GM18519 (cell line): ENCODE measurements at regions not wholly inside any gene's neighbourhood (a gene's known extent, or its start where the extent isn't known, plus 50 kb on each side); places are given as distances from the start of the nearest gene placed in this dataset.
"Not testable (repeated sequence)": the region's sequence is repeated elsewhere in the genome, so short reads cannot be mapped to it uniquely, and the experiment has no call there.

ENCODE experiments used
- ATAC-seq: cut with Tn5 transposase; IDR thresholded peaks from one replicate; pipeline ENCODE4 v1.9.1; 2021; ENCODE audit warnings: mild to moderate bottlenecking, moderate library complexity; ENCODE audit not compliant: unreplicated experiment, low FRiP score

DNA sequence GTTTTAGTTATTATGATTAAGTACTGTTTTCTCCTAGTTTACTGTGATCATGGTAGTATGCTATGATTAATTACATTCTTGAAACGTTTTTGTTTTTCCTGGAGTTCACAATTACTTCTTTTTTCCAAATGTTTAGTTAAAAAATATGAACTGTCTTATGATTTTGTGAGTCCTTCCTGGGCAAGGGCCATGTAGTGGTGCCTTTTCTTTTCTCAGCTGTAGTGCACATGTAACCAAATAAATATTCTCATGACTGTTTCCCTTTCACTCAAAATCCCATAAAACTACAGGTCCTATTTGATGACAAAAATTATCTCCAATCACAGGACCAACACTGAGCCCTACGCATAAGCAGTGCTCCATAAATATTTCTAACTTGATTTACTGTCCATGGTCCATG, 118.9 kb upstream of the EGR2 start:
- no peak for ATAC-seq

DNA sequence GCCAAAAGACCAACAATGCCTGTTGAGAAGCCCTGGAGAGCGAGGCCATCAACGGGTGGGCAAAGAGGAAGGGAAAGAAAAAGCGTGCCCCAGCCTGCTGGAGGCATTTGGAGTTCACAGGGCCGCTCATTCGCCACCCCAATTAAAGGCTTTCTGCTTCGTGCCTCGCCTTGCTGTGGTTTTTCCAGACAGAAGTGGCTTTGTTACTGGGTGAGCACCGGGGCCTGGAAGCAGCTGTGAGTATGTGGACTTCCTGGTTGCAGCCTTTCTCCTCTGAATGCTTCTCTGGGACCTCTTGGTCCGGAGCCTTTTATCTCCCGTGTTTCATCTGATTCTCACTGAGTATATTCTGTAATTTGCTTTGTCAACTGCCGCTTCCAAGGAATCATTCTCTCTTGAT, 118.1 kb upstream of the EGR2 start:
- ATAC-seq, result no peak

DNA sequence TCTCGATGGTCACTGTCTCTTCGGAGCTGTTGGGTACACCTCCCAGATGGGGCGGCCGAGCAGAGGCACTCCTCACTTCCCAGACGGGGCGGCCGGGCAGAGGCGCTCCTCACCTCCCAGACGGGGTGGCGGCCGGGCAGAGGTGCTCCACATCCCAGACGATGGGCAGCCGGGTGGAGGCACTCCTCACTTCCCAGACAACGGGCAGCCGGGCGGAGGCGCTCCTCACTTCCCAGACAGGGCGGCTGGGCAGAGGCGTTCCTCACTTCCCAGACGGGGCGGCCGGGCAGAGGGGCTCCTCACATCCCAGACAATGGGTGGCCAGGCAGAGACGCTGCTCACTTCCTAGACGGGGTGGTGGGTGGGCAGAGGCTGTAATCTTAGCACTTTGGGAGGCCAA, 112.6 kb upstream of the EGR2 start:
- ATAC-seq, result not testable (repeated sequence)

DNA sequence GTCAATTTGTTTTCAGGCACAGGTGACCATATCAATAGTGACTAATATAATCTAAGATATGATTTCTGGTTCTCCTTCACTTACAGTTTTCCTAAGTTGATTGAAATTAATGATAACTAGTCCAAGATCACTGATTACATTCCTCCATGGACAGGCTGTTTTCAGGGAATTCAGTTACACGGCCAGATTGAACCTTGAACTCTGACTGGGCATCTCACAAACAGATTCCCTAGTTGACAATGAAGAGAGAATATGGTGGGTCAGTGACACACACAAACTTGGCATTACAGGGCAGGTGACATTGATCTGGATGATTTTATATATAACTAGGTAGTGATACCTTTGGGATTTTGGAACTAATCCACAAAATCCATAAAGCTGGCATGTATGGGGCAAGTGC, 110.2 kb upstream of the EGR2 start:
- no peak for ATAC-seq

DNA sequence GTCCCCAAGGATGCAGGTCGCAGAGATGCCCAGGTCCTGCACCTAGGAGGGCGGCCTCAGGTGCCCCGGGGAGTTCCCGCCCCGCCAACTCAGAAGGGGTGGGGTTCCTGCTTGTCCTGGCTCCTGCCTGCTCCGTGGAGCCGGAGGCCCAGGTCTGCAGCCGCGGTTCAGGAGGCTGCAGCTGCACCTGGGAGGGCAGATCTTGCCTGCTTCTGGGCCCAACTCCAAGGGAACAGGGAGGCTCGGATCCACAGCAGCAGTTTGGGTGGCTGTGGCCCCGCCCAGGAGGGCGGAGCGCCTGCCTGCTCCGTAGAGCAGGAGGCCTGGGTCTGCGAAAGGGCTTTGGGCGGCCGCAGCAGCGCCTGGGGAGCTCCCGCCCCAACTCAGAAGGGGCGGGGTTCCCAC, 108.2 kb upstream of the EGR2 start:
- ATAC-seq, result no peak

DNA sequence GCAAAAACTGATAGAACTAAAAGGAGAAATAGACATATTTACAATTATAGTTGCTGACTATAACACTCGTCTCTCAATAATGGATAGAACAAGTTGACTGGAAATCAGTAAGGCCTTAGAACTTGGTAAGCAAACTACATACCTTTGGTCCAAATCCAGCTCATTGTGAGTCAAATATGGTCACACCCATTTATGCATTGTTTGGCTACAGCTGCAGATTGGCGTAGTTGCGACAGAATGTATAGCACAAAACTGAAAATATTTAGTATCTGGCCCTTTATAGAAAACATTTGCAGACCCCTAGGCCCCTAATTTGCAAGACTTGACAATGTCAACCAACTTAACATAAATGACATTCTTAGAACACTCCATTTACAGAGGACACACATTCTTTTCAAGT, 103.6 kb upstream of the EGR2 start:
- ATAC-seq, result no peak

DNA sequence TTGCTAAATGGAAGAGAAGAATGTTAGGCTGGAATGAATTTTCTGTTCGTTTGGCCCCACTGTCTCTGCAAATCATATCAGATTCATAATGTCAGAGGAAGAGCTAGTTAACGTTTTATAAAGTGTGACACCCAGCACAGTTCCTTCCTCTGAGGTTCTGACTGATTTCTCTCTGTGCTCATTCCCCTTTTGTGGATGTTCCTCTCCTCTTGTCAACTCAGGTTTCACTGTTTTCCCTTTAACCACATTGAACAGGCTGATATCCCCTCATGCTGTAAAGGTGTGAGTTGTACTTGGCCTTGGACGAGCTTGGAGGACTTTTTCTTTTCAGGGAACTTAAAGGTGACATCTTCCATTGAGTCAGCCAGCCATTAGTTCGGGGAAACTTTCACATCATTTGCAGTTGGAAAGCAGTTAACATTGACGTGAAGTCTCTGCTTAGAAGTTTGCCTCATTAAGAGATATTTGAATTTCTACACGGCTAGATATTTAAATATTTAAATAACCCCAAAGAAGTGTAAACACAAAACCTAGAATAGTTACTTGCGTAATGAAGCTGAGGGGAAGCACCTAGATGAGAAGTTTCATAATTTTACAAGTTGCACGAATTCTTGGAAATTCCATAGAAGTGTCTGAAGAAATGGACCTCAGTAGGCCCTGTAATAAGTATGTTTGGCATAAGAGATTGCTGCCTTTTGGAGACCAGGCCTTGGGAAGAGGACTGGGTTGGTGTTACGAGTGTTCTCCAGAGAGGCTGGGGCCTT, 101.5 kb upstream of the EGR2 start:
- no peak for ATAC-seq

DNA sequence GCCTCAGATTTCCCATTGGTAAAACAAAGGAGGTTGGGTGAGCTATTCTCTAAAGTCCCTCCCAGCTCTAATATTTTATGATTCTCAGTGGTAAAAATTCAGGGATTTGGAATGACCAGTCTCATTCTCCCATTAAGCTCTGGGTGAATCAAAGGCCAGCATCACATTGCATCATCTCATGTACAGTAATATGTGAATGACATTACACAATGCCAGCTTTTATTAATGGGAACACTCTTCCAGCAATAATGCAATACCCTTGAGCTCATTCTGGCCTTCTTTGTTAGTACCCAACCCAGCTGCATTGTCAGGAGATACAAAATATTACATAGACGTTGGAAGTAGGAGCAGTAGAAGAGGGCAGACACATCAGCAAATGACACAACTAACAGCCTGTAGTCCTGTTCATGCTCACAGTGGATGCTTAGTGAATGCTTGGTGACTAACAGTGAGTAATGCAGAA, 100.0 kb upstream of the EGR2 start:
- ATAC-seq, result no peak

DNA sequence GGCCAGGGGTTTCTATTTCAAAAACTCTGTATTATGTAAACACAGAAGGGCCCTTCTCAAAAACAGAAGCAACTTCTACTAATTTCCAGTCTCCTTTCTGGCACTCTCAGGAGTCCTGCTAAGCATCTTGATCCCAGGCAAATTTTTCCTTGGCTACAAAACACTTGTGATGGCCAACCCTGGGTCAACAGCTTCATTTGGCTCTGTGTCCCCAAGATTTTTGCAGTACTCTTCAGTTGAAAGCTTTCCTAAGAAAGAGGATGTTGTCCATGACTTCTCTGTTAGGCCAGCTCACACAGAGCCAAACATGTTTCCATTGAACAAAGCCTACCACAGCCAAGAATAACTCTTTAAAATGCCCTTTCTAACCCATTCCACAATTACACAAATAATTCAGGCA, 99.0 kb upstream of the EGR2 start:
- ATAC-seq, result no peak

DNA sequence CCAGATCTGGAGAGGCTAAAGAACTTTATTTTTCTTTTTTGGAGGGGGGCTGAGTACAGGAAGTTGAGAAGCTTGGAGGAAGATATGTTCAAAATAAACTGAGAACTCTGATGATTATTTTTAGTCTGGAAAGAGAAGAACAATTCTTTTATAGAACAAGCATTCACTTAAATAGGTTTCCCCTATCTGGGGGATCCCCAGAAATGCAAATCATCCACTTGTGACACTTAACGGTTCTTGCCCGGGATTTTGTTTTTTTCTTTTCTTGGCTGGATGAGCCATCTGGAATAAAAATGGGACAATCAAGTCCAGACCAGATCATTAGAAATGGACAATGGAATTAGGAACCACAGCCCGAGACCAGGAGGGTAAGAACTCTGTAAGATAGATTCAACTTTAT, 95.9 kb upstream of the EGR2 start:
- ATAC-seq, result no peak

DNA sequence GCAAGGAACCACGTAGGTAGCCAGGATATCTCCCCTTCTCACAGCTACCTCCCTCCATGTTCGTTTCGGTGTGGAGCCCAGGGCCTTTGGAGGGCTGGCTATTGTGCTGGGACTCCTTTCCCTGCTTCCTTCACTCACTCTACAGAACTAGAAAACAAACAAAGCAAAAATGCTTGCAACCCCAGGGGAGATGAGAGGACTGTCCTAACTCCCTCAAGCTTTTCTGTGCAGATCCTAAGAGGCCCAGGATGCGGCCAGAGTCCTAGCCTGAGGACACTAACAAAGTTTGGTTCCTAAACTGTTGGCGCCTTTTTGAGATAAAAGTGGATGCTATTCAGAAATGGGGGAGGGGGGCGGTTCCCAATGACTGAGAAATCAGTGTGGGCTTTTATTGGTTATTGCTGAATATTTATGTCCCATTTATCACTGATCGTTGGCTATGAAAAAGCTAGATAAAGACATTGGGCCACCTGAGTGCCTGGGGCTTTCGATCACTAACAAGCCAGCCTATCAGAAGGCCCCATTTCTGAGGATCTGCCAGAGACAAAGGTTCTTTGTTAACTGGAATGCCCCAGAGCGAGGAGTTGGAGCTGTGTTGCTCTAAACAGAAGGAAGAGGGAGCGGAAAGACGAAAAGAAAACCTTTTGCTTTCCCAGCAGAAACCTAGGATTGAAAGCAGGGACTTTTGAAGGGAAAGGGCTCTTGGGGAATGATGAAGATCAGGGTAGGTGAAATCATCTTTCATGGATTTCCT, 95.2 kb upstream of the EGR2 start:
- no peak for ATAC-seq

DNA sequence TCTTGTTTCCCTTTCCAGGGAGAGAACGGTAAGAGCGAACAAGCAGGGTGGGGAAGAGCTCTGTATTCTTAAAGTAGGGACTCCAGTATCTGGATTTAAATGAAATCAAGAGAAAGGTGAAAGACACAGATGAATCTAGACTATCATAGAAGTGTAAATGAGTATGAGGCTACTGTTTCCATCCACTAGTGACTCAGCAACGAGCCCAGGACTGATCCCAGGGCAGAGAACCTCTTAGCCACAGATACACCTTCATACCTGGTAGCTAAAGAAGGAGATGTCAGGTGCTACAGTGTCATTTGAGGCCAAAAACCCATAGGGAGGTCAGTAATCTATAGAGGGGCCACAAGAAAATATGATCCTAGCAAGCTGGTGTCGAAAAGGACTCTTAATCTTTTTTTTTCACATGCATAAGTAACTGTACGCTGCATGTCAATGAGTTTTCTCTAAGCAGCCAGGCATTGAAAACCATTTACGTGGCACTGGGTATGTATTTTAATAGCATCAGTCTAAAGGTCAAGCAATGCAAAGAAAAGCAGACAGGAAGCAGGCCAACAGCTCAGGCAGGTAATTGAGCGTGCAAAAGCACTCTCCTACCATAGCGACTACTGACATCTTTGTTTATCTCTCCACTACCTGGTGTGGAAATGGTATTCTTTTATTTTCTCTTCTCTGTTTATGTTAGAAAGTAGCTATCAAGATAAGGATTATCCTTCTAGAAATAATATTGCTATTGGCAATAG, 91.5 kb upstream of the EGR2 start:
- ATAC-seq, result peak; percentile 75

DNA sequence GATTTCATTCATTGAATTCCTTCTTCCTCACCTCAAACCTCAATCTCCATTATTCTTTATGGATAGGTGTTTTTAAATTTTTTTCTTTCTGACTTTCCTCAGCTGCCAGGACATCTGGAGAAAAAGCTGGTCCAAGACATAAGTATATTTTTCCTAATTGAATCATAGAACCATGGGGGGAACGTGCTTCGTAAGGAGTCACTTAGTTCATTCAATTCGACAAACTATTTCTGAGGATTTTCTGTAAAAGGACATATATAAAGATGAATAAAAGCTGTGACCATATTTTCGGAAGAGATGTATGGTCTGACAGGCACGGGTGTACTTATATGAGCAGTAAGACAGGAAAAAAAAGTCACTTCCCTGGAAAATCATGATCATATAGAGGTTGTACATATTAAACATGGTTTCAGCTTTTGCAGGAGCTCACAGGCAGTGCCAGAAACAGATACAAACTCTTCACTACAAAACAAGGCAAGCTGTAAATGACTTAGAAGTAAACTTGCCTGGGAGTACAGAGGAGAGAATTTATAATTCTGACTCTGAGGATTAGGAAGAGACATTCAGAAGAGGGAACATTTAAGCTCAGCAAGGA, 88.2 kb upstream of the EGR2 start:
- no peak for ATAC-seq

DNA sequence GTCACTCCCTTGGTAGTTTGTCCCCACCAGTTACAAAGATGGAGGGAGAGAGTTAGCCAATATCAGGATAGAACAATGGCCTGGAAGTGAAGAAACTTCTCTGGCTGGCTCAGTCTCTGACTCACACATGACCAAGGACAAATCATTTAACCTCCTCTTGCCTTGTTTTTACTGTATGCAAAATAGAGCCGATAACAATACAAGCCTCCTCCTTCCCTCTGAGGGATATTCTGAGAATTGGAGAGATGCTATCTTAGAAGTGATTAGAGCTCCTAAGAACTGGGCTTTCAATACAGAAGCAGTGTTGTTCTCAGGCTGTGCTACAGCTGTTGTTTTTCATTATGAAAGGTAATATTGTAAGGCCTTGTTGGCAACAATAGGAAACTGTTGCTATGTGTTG, 87.7 kb upstream of the EGR2 start:
- ATAC-seq, result no peak

DNA sequence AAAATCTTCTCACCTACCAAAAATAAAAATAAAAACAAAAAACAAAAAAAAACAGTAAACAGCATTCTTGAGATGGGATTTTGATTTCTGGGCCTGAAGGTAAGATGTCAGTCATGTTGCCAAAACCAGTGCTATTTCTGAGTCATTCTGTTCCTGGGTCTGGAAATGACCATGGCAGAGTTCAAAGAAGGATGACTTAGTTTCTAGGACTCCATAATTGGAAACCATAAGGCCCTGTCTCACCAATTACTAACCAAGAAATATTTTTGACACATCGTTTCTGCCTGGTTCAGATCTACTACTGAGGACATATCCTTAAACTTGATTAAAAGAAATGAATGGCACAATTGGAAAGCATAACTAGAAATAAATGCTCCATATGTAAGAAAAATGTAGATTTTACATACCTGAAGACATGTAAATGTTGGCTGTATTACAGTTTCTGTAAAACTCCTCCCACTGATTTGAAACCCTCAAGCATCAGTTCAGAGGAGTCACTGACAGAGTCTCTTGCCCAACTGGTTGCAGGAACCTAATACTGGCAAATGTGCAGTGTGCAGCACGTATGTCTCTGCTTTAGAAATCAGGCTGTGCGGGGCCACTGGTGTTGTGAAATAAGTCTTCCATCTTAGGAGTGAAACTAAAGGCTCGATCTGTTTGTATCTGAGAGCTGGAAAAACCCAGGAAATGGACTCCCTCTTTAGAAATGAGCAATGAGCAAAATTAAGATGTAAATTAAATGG, 84.8 kb upstream of the EGR2 start:
- ATAC-seq, result no peak

DNA sequence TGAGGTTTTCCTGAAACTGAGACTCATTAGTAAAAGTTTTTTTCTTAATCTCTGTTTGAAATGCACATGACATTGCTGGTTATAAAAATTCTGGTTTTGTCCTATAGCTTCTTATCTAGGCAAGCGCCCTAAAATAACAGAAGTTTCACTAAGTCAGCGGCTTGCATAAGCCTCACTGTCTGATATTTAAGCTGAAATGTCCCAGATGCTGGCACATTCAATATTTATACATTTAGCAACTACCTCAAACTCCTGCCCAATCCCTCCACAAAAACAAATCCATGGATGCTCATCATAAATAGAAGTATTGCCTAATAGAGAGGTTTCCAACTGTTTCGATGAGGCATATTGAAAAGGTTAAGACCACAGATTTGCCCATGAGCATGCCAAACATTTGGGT, 83.1 kb upstream of the EGR2 start:
- no peak for ATAC-seq

DNA sequence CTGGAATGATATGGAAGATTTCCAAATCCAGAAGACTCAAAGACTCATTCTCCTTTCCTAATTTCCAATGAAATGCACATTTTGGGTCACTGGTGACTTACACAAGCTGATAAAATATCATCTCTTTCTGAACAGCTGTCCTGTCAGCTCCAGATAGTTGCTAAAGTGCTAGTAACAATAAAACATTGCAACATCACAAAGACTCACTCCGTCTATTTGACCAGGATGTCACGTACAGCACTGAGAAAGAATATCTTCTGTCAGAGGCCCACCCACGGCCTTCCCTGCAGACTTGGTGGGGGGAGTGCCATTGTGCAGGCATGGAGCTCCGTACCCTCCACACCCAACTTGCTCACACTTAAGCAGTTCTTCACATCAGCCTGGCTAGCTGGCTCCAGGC, 78.9 kb upstream of the EGR2 start:
- no peak for ATAC-seq

DNA sequence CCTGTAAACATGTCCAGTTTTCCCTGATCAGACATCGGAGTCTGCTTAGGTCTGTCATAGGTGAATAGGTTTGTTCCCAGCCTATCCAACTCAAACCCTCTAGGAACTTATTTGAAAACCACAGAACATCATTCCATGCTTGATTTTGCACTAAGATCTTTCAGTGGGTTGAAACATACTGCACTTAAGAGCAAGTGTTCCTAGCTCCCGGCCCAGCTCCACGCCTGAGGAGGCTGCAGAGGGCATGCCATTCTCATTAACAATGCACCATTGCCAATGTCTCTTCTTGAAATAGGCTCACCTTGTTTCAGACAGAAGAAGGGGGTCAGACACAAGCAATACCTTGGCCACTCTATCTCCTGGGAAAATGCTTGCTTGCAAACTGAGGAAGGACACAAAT, 78.0 kb upstream of the EGR2 start:
- ATAC-seq, result no peak

DNA sequence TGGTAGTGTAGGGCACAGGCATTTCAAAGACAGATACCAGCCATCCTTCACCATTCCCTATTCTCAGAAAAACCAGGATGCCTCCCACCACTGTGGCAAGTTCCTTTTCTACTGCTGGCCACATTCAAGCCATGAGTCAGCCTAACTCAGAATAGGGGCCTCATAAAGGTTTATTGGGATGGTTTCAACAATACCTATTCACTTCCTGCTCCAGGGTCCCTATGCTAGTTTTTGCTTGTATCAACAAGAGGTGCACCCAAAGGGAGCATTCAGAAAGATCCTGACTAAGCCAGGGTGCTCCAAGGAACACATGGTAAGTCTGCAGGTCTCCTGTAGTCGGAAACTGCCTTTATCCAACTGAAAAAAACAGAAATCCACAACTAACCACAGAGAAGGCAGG, 76.9 kb upstream of the EGR2 start:
- ATAC-seq, result no peak

DNA sequence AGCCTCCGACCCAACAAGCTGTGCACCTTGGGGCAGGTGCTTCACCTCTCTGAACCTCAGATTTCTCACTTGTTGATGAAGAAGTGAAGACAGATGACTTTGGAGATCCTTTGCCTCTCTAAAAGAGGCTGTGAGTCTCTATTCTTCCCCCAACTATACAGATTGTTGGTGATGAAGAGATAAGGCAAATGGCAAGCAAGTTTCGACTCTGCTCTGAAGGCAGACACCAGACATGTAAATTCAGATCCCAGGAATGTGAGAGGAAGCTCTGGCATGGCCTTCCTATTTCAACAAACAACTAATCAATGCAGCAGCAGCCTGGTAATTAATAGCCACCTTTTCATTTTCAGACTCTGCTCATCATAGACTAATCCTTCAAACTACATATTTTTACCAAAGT, 74.2 kb upstream of the EGR2 start:
- no peak for ATAC-seq
